HEK293T (cell line): ENCODE measurements at regions not wholly inside any gene's neighbourhood (a gene's known extent, or its start where the extent isn't known, plus 50 kb on each side); places are given as distances from the start of the nearest gene placed in this dataset.

Experiments
- CTCF ChIA-PET: fragments of 350-600 bp; formaldehyde crosslinking; extraction: SDS; loops from one replicate; lab custom pipeline; 2021; ENCODE audit warnings: antibody characterized with exemption, inconsistent platforms; lab: Yijun Ruan, JAX
- POLR2A ChIA-PET: fragments of 350-600 bp; formaldehyde crosslinking; extraction: SDS; loops from one replicate; lab custom pipeline; 2020; ENCODE audit warnings: antibody characterized with exemption, inconsistent platforms; lab: Yijun Ruan, JAX
- DNase-seq: peaks from one replicate; pipeline ENCODE4 v3.0.0; 2012; ENCODE audit warnings: mixed read lengths; ENCODE audit errors: extremely low spot score
- ARNT ChIP-seq: fragments of 450-650 bp; IDR thresholded peaks from 2 replicates; pipeline ENCODE4 v1.6.1; 2017; ENCODE audit warnings: mild to moderate bottlenecking
- BHLHE40 ChIP-seq: fragments of 450-650 bp; IDR thresholded peaks from 2 replicates; pipeline ENCODE4 v1.6.1; 2016; ENCODE audit warnings: mild to moderate bottlenecking, moderate library complexity, borderline replicate concordance
- CTBP1 ChIP-seq: fragments of 450-650 bp; IDR thresholded peaks from 2 replicates; pipeline ENCODE4 v1.6.1; 2016; ENCODE audit warnings: borderline replicate concordance
- ELF4 ChIP-seq: fragments of 450-650 bp; IDR thresholded peaks from 2 replicates; pipeline ENCODE4 v1.6.1; 2017; ENCODE audit warnings: antibody characterized with exemption
- FOXA1 ChIP-seq: fragments of 450-650 bp; IDR thresholded peaks from 2 replicates; pipeline ENCODE4 v1.6.1; 2016; ENCODE audit warnings: mild to moderate bottlenecking
- FOXK2 ChIP-seq: fragments of 450-650 bp; IDR thresholded peaks from 2 replicates; pipeline ENCODE4 v1.6.1; 2016; ENCODE audit warnings: mild to moderate bottlenecking
- FOXM1 ChIP-seq: fragments of 450-650 bp; IDR thresholded peaks from 2 replicates; pipeline ENCODE4 v1.6.1; 2017; ENCODE audit warnings: mild to moderate bottlenecking, borderline replicate concordance
- HDGF ChIP-seq: fragments of 450-650 bp; IDR thresholded peaks from 2 replicates; pipeline ENCODE4 v1.6.1; 2017; ENCODE audit warnings: antibody characterized with exemption, borderline replicate concordance
- L3MBTL2 ChIP-seq: fragments of 450-650 bp; conservative IDR thresholded peaks from 2 replicates; pipeline ENCODE4 v1.6.1; 2016; ENCODE audit warnings: mild to moderate bottlenecking
- LEF1 ChIP-seq: fragments of 450-650 bp; IDR thresholded peaks from 2 replicates; pipeline ENCODE4 v1.6.1; 2017; ENCODE audit warnings: mild to moderate bottlenecking, borderline replicate concordance
- NFRKB ChIP-seq: fragments of 450-650 bp; IDR thresholded peaks from 2 replicates; pipeline ENCODE4 v1.6.1; 2016; ENCODE audit warnings: mild to moderate bottlenecking, moderate library complexity
- PKNOX1 ChIP-seq: fragments of 450-650 bp; IDR thresholded peaks from 2 replicates; pipeline ENCODE4 v1.6.1; 2016
- SP1 ChIP-seq: fragments of 450-650 bp; IDR thresholded peaks from 2 replicates; pipeline ENCODE4 v1.6.1; 2017
- SUZ12 ChIP-seq: fragments of 450-650 bp; IDR thresholded peaks from 2 replicates; pipeline ENCODE4 v1.6.1; 2016; ENCODE audit warnings: mild to moderate bottlenecking
- TARDBP ChIP-seq: fragments of 450-650 bp; IDR thresholded peaks from 2 replicates; pipeline ENCODE4 v1.6.1; 2016
- ZNF384 ChIP-seq: fragments of 450-650 bp; IDR thresholded peaks from 2 replicates; pipeline ENCODE4 v1.6.1; 2016

GRCh38 chr15:39376371-39376909, 204.4 kb upstream of the THBS1 start:
- no peak for DNase-seq
- no peak for TF ChIP-seq HDGF
- no peak for TF ChIP-seq TARDBP
- TF ChIP-seq SUZ12, result no peak
- no peak for TF ChIP-seq FOXK2
- TF ChIP-seq L3MBTL2, result no peak
- TF ChIP-seq NFRKB, result no peak
- TF ChIP-seq FOXA1, result no peak
- TF ChIP-seq ARNT, result no peak
- no peak for TF ChIP-seq ELF4
- no peak for TF ChIP-seq SP1
- no peak for TF ChIP-seq LEF1
- no peak for TF ChIP-seq BHLHE40
- TF ChIP-seq PKNOX1, result no peak
- no peak for TF ChIP-seq CTBP1
- no peak for TF ChIP-seq ZNF384
- no peak for TF ChIP-seq FOXM1
- ChIA-PET CTCF (no interaction called here), POLR2A (no interaction called here)

- DNase-seq, result no peak
- POLR2A ChIA-PET, result no interaction called here
- CTCF ChIA-PET, result no interaction called here
- TF ChIP-seq LEF1 (no peak), NFRKB (no peak), FOXK2 (no peak), HDGF (no peak), SP1 (no peak), BHLHE40 (no peak), ARNT (no peak), SUZ12 (no peak), L3MBTL2 (no peak), FOXM1 (no peak), PKNOX1 (no peak), ZNF384 (no peak), FOXA1 (no peak)
These were observed 199.4 kb upstream of the THBS1 start for GRCh38 chr15:39381517-39381916.

- POLR2A ChIA-PET, result no interaction called here
- CTCF ChIA-PET, result no interaction called here
- no peak for DNase-seq
- TF ChIP-seq SUZ12 (no peak), NFRKB (no peak), FOXM1 (no peak), SP1 (no peak), TARDBP (no peak), ARNT (no peak), BHLHE40 (no peak), CTBP1 (no peak), FOXK2 (no peak), ZNF384 (no peak), L3MBTL2 (no peak), FOXA1 (no peak), PKNOX1 (no peak), HDGF (no peak), ELF4 (no peak)
These were observed 192.8 kb upstream of the THBS1 start for GRCh38 chr15:39388118-39388517.

GRCh38 chr15:39391230-39391629, 189.6 kb upstream of the THBS1 start:
- no peak for DNase-seq
- POLR2A ChIA-PET, result no interaction called here
- CTCF ChIA-PET, result no interaction called here

More at GRCh38 chr15:39391230-39391629, 189.6 kb upstream of the THBS1 start:
- no peak for TF ChIP-seq TARDBP
- no peak for TF ChIP-seq SUZ12
- TF ChIP-seq HDGF, result no peak
- TF ChIP-seq ELF4, result no peak
- TF ChIP-seq BHLHE40, result no peak
- no peak for TF ChIP-seq NFRKB
- no peak for TF ChIP-seq SP1
- TF ChIP-seq PKNOX1, result no peak
- no peak for TF ChIP-seq ZNF384
- no peak for TF ChIP-seq CTBP1
- TF ChIP-seq FOXK2, result no peak
- no peak for TF ChIP-seq ARNT
- no peak for TF ChIP-seq L3MBTL2
- no peak for TF ChIP-seq FOXM1
- no peak for TF ChIP-seq LEF1
- TF ChIP-seq FOXA1, result no peak
